HPDE6-E6E7 (cell line): ENCODE measurements at regions not wholly inside any gene's neighbourhood (a gene's known extent, or its start where the extent isn't known, plus 50 kb on each side); places are given as distances from the start of the nearest gene placed in this dataset.
A peak's percentile ranks its signal among the peaks of the same experiment; 100 is the strongest.

ENCODE experiments used
- DNase-seq: peaks from one replicate; pipeline ENCODE4 v3.0.0; 2011; ENCODE audit warnings: missing footprints; ENCODE audit errors: extremely low spot score

DNA sequence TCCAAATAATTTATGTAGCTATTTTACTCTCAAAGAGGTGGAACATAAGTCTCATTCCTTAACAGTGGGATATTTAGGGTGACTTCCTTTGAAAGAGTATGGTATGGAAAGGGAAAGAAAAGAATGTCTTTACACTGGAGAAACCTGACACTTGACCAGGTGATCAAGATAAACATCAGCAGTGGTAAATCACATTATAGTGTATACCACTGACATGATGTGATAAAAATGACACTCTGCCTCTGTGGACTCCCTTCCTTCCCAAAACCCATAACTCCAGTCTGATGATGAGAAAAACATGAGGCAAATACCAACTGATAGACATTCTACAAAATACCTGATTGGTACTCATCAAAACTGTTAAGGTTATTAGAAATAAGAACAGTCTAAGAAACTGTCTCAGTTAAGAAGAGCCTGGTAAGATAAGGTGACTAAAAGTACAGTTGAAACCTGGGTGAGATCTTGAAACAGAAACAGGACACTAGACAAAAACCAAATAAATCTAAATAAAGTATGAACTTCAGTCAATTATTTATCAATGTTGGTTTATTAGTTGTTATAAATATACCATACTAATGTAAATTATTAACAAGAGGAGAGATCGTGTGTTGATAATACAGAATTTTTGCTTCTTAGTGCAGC lies 144.2 kb upstream of the PCDH18 start:
- no peak for DNase-seq

DNA sequence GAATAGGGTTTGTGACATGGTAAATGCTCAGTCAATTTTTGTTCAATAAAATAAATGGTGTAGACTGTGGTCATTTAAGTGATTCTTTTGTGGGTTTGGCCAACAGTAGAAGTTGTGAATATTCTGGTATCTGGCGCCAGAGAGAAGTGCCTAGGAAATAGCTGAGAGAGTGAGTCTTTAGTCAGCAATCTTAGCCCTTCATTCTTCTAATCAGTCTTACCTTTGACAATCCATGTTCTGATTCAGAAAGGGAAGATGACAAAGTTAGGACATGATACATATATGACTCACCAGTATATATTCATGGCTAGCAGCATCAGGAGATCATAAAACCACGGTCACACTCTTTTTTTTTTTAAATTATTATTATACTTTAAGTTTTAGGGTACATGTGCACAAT lies 141.8 kb upstream of the PCDH18 start:
- DNase-seq: peak; percentile 5

DNA sequence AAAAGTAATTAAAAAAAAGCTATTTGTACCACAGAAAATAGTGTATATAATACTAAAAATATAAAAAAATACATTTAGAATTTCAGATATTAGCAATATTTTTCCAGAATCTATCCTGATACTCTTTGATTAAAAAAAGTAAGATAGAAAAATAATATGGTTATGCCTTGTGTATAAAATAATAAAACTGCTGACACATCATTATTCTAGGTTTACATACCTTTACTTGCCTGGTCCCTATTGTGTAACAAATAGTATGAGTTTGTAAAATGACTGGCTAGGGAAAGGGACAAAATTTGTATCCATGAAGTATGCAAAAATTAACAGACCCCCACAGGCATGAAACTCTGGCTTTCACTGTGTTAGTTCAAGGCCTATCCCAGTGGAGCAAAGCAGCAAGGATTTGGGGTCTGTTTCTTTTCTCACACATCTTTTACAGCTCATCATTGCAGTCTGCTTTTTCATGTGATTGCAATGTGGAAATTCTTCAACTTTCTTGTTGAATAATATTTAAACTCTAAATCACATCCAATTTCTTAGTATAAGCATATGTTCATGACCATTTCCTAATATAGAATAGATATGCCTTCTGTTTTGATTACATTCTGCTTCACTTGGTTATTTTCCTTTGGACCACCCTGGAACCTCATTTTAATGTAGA lies 136.7 kb upstream of the PCDH18 start:
- DNase-seq: no peak

DNA sequence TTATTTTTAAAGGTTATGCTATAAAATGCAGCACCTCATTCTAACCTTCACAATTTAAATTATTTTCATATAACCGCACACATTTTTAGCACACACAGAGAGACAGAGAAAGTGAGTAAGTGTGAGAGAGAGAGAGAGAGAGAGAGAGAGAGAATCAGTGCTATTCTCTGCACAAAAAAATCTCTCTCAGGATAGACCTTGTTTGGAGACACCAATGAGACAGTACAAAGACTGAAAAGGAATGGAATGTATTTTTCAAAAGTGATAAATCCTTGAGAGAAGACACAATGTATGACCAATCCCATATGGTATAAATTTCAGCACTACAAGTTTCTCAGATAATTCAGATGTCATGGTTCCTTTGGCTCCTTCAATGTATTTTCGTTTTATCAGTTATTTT lies 132.1 kb upstream of the PCDH18 start:
- no peak for DNase-seq

DNA sequence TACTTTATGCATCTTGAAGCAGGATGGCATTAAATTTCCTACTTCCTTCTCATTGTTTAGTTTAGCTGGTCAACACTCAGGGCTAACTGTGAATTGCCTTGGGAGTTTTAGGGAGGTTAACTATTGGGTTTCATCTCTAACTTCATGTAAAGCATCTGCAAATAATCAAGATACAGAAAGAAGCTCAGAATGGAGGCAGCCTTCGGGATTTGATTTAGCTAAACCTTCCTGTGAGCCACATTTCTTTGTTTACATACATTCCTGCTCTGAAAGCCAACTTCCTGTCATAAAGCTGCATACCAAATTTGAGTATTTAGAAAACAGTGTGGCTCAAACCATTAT lies 131.7 kb upstream of the PCDH18 start:
- no peak for DNase-seq

DNA sequence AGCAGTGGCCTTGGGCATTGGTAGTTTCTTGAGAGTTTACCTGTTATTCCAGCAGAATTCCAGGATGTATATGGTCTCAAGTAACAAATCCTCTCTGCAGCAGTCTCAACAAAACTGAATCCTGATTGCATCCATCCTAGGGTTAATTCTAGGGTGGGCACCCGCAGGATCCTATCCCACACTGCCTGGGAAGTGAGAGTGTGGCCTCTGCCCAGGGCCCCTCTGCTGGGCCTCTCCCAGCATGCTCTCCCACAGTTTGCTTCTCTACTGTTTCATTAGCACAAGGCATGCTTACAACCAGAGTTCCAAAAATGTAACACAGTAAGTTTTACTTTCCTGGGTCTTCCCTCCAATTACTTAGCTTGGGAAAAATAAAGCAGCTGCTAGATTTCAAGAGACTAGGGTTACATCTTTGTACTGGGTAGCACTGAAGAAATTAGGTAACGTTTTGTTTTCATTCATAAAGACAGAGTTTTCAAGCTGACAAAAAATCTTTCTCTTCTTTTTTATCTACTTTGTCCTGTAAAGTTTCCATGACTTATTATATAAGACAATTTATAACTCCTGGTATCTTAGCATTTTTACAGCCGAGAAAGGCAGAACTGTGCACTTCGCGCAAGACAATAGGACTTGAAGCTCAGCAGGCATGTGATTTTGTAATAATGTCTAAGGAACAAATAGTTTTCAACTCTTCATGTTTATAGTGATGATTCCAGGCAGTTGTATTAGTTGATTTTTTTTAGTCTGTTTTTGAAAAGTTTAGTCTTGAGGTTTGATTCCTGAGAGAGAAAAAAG lies 131.2 kb upstream of the PCDH18 start:
- no peak for DNase-seq

DNA sequence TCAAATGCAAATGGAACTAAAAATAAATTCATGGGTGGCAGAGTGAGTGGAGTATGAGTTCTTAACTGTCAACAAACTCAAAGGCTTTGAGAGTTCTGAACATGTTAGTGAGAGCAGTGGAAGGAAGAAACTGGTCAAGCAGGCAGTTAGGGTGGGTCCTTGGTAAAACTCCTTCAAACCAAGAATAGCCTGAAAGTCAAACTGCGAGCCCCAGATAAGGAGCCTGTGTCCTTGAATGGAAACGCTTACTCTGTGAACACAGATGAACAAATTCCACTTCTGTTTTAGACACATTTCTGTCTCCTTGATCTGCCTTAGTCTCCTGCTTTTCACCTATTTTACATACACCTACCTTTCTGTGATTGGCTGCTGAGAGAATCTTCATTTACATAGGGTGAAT lies 129.4 kb upstream of the PCDH18 start:
- DNase-seq: no peak

DNA sequence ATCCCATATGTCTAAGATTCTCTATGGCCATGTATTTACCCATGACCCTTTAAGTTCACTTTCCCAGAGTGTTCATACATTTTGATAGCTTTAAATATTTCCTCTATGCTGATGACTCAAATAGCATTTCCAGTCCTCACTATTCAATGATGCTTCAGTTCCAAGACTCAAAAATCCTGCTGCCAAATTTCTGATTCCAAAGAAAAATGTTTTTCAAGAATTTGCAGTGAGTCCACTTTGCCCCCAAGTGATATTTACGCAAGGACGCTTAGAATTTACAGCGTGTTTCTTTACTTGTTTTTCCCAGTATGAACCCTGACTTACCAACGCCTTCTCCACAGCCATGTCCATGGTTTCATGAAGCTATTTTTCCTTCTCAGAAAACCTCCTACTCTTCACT lies 127.9 kb upstream of the PCDH18 start:
- no peak for DNase-seq

DNA sequence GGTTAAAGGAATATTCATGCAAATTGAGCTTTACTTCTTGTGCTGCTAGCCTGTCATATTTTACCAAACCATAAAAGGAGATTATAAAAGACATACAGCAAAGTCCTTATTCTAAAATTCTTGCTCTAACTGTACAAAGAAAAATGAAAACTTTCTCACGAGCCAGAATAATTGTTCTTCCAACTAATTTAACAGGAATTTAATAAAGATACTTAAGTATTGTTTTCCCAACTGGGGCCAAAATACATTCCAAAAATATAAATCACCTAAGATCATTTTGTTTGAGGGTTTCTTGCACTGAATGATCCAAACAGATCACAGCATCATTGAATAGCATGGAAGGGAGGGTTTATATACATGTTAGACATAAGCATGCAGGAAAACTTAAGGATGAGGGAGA lies 127.1 kb upstream of the PCDH18 start:
- no peak for DNase-seq

DNA sequence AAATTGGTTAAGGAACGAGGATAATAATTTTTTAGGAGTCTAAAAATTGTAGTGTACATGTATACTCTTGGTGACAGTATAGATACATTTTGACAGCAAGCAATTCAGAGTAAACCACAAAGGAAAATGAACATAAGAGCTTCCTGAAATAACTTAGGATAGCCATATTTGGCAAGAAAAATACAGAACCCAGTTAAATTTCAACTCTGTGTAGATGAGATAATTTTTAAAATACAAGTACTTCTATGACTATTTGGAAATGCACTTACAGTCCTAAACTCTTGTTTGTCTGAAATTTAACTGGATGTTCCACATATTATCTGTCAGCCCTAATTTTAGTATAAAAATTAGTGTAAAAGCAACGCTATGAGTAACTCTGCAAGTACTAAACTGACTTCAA lies 124.4 kb upstream of the PCDH18 start:
- DNase-seq: no peak

DNA sequence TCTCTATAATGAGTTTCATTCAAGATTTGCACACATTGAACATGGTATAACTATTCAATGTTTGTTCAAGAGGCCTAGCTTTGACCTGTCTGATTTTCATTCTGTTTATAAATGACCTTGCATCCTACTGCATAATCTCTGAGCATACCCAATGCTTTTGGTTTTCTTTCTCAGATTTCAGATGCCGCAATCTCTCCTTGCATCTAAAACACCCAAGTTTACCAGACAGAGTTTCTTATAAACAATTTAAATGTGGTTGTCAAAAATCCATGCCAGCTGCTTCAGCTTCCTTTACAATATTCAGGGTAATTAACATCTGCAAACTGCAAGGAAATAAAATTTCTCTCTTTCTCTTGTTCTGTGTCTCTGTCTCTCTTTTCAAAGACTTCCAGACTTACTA lies 123.0 kb upstream of the PCDH18 start:
- DNase-seq: no peak

DNA sequence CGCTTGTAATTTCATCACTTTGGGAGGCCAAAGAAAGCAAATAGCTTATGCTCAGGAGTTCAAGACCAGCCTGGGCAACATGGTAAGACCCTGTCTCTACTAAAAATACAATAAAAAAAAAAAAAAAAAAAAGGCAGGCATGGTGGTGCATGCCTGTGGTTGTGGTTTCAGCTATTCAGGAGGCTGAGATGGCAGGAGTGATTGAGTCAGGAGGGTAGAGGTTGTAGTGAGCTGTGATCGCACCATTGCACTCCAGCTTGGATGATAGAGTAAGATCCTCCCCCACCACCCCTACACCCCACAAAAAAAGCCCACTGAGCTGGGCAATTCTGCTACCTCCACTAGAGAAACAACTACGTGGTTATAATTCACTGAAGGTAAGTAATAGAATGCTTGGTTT lies 118.8 kb upstream of the PCDH18 start:
- no peak for DNase-seq

DNA sequence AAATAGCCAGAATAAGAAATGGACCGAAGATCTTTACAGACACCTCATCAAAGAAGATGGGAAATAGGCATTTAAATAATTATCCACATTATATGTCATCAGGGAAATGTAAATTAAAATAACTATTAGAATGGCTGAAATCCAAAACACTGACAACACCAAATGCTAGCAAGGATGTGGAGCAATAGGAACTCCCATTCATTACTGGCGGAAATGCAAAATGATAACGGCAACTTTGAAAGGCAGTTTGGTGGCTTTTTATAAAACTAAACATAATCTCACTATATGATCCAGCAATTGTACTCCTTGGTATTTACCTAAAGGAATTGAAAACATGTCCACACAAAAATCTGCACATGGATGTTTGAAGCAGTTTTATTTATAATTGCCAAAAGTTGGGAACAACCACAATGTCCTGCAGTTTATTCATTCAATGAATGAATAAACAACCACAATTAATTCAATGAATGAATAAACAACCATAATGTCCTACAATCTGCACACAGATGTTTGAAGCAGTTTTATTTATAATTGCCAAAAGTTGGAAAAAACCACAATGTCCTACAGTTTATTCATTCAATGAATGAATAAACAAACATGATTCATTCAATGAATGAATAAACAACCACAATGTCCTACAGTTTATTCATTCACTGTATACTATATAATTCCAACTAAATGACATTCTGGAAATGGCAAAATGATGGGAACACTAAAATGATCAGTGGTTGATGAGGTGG lies 117.6 kb upstream of the PCDH18 start:
- no peak for DNase-seq

DNA sequence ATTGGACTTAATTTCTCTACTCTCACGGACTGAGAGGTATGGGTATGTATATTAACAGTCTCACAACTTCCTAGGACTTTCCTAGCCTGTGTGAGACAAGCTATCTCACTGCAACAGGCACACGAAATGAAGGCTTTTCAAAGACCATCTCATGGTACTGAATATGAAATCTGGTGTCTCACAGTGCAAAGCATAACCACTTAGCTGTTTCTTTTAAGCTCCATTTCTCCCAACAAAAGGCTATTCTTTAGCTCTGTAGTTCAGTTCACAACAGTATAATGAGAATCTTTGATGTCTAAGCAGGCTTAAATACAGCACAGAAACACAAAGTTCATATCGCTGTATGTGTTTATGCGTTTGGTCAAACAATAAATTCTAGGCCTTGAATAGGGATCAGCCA lies 116.2 kb upstream of the PCDH18 start:
- DNase-seq: no peak

DNA sequence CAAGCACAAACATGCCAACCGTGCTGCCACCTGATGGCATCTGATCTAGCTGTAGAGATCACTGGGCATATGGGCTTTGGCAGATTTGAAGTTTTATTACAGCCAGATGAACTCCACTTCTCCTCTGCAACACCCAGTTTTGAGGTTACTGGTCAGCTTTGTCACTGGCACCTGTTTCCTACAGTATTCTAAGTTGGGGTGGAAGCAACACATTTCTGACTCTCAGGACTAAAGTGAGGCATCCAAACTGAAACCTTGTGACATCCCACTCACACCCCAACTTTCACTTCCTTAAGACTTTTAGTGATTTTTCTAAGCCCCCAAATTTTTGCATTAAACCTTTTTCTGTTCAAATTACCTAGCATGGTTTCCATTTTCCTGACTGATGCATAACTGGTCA lies 115.1 kb upstream of the PCDH18 start:
- DNase-seq: no peak

DNA sequence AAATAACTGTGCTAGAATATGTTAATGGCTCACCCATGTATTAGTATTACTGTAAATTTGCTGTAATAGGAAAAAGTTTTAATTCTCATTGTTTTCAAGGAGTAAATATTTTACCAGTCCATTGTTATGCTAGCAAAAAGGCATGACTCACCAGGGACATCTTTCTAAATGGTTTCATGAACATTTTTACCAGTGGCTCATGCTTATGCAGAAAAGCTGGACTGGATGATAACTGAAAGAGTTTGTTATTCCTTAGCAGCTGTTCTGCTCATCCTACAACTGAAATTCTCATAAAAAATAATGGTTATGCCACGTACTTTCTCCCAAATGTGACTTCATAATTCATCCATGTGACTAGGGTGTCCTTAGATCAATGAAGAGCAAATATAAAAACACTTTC lies 111.9 kb upstream of the PCDH18 start:
- no peak for DNase-seq

DNA sequence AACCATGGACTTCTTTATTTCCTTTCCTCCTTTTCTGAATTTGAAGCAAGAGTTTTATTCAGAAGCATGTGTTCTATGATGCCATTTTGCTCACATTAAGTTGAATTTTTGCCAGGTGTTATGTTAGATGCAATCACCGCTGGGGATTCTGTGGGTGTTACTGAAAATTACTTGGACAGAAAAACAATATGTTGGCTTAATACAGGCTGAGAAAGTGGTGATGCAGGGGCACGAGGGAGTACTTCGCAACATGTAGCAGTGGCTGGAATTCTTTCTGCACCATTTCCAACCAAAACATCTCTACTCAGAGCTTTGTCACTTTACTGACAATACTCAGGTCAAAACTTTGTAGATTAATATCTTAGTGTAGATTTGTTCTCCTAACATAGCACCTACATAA lies 109.2 kb upstream of the PCDH18 start:
- no peak for DNase-seq

DNA sequence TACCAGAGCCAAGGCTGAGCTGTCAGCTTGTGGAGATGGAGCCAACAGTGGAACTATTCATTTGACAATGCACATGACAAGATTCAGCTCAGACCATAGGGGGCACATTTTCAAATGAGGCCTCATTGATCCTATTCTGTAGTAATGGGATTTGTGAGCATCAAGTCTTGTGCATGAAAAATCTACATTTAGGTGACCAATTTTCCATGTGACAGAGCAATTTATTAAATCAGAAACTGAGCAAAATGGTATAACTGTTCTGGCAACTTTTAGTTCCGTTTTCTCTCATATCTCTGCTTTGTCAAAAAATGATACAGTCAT lies 108.5 kb upstream of the PCDH18 start:
- DNase-seq: no peak

DNA sequence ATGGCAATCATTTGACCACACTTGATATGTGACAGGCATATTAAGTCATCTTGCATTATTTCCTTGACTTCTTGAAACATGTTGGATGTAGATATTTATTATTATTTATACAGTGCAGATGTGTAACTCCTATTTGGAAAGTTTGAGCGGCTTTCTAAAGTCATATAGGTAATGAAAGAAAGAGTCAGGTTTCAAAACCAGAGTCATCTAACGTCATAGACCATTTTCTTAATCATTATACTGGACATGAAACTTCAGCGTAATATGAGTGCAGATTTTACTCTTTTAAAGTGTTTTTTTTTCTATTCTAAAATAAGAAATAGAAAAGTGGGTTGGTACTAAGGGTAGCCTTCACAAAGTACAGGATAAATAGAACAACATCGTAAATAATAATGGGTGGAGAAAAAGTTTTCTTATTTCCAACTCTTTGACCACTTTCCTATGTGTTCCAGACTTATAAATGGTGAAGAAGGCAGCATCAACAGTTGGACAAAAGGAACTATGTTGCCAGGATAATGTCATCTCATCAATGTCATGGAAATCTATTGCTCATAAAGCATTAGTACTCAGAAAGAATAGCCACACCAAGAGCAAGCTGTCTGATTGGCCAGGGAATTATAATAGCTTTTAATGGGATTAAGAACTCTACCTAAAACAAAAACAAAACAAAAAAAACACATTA lies 108.0 kb upstream of the PCDH18 start:
- no peak for DNase-seq

DNA sequence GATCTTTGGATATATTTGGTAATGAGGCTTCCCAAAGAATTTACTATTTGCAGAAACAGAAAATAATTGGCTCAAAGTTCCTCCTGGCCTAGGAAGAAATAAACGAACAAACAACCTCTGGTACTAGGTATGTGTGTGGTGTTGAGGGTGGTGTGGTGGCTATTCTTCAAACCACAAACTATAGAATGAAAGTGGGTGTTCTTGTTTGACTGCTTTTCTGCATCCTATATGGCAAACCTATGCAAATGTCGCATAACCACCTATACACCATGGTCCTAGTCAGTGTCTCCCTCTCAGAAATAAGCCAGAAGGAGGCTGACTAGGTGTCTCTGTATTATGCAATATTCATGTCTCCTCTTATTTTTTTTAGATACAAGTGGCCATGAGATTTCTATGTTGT lies 106.6 kb upstream of the PCDH18 start:
- no peak for DNase-seq

DNA sequence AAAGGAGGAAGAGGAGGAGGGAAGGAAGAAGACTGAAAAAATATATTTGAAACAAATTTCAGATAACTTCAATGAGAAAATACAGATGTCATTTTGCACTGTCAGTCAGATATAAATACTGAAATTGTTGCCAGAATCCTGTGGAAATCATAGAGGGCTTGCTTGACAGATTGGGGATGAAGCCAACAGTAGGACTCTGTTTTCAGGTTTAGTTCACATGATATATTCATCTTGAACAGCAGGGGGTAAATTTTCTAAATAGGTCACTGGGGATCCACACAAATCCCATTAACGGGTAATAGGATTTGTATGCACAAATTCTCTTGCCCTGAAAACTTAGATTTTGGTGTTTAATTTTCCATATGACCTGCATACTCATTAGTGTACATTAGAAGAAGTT lies 103.3 kb upstream of the PCDH18 start:
- DNase-seq: no peak

DNA sequence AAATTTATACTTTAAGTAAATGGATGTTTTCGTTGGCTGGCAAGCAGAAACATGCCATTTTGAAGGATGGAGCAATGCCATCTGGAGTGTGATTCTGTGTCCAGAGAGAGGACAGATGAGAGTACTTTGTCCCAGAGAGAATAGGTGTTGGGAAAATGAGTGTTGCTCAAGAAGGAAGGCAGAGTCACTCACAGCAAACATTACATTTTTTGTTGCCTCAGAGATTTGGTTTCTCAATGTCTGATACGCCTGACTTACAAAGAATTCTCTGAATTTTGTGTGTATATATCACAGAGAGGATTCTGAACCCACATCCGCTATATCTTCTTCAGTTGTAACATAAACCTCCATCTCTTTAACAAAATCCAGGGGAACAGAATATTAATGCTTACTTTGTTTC lies 102.8 kb upstream of the PCDH18 start:
- DNase-seq: peak; percentile 29
